GM12891 (cell line): ENCODE measurements at regions not wholly inside any gene's neighbourhood (a gene's known extent, or its start where the extent isn't known, plus 50 kb on each side); places are given as distances from the start of the nearest gene placed in this dataset.

Experiments
- DNase-seq: peaks from one replicate; pipeline ENCODE4 v3.0.0; 2011; ENCODE audit warnings: low spot score; ENCODE audit not compliant: insufficient read length
- FAIRE-seq: peaks from 2 replicates; lab custom pipeline; 2011; peaks lifted over from hg19 to GRCh38; lab: Jason Lieb, UNC
- PAX5 ChIP-seq: IDR thresholded peaks from 2 replicates; pipeline ENCODE4 v1.6.1; 2011; ENCODE audit warnings: low read length, moderate library complexity, mild to moderate bottlenecking; ENCODE audit not compliant: insufficient read depth, severe bottlenecking
- POLR2A ChIP-seq: IDR thresholded peaks from 2 replicates; pipeline ENCODE4 v1.6.1; 2011; ENCODE audit warnings: low read depth, low read length, control low read depth
- POLR2AphosphoS5 ChIP-seq: IDR thresholded peaks from 2 replicates; pipeline ENCODE4 v1.6.1; 2011; ENCODE audit warnings: low read depth, low read length, control low read depth
- POU2F2 ChIP-seq: IDR thresholded peaks from 2 replicates; pipeline ENCODE4 v1.6.1; 2011; ENCODE audit warnings: low read depth, mild to moderate bottlenecking, control low read depth, low read length, moderate library complexity
- SPI1 ChIP-seq: IDR thresholded peaks from 2 replicates; pipeline ENCODE4 v1.6.1; 2011; ENCODE audit warnings: low read depth, low read length, control low read depth
- TAF1 ChIP-seq: IDR thresholded peaks from 2 replicates; pipeline ENCODE4 v1.6.1; 2011; ENCODE audit warnings: low read depth, low read length, control low read depth

DNA sequence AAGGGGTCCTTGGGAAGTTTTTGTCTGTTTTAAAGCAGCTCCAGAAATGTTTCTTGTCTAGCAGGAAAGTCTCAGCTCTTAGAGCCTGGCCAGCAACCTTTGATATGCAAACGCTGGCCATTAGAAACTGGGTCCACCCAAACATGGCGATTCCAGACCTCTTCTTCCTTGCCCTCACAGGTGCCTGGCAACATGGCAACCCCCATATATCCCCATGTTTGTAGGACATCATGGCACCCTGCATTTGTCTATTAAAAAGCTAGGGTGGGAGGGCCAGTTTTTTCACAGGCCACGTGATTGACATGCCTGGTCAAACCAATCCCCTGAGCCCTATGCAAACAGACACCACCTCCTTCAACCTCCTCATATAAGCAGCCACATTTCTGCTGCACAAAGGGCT is 848.7 kb upstream of the FOXG1 start:
- DNase-seq = no peak
- FAIRE-seq = no peak
- TF ChIP-seq POLR2AphosphoS5 (no peak), POU2F2 (no peak), POLR2A (no peak), SPI1 (no peak), PAX5 (no peak), TAF1 (no peak)

DNA sequence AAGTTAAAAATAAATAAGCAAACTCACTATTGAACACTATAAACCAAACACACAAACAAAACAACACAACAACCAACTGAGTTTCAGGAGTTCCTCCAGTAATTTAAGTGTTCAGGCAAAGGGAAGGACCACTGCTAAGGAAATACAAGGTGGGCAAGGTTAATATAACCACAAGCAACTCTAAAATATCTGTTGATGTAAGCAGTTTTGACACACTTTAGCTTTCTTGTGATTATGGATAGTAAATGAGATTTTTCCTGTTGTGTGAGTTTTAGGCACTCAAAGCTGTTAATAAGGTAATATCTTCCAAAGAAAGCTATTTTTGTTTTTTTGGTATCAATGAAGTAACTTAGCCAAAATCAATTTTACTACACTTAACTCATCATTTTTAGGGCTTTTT is 839.1 kb upstream of the FOXG1 start:
- no peak for FAIRE-seq
- DNase-seq = no peak
- TF ChIP-seq SPI1 (no peak), POLR2A (no peak), TAF1 (no peak), POLR2AphosphoS5 (no peak), POU2F2 (no peak), PAX5 (no peak)

DNA sequence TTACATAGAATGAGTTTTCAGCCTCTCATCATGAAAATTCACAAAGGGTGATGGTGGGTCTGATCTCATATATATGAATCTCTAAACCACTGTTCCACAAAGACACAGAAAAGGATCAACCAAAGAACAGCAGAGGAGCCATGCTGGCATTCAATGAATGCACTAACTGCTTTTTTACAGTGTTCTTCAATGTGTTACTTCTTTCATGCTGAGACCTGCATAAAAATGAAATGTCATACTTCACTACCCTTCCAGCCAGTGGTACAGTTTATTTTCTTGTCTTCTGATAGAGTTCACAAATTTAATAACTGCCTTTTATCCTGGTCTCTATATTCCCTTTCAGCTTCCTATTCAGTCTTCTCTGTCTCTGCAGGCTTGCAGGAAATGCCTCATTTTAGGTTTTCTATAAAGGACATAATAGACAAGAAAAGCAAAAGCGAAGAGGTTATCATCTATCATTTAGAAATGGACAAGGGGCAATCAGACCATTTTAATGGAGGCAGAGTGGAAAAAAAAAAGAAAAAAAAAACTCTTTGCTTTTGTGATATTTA is 836.7 kb upstream of the FOXG1 start:
- no peak for DNase-seq
- FAIRE-seq = no peak
- TF ChIP-seq TAF1 (no peak), POLR2A (no peak), SPI1 (no peak), POLR2AphosphoS5 (no peak), POU2F2 (no peak), PAX5 (no peak)

DNA sequence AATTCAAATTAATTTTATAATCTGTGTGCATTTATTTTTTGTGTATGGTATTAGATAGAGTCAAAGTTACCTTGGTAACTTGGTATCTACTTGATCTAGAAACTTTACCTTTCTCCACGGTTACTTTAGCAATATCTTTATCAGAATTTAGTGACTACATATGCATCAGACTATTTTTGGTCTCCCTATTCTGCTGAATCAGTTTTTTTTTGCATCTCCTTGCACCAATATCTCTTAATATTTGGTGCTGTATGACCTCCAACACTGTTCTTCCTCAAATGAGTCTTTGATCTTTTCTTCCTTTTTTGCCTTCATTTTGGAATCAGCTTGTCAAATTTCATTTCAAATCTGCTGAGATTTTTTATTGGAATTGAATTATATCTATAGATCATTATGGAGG is 828.2 kb upstream of the FOXG1 start:
- no peak for TF ChIP-seq TAF1
- no peak for TF ChIP-seq POLR2A
- no peak for TF ChIP-seq SPI1
- no peak for TF ChIP-seq PAX5
- TF ChIP-seq POU2F2 = no peak
- TF ChIP-seq POLR2AphosphoS5 = no peak
- DNase-seq = no peak
- no peak for FAIRE-seq

DNA sequence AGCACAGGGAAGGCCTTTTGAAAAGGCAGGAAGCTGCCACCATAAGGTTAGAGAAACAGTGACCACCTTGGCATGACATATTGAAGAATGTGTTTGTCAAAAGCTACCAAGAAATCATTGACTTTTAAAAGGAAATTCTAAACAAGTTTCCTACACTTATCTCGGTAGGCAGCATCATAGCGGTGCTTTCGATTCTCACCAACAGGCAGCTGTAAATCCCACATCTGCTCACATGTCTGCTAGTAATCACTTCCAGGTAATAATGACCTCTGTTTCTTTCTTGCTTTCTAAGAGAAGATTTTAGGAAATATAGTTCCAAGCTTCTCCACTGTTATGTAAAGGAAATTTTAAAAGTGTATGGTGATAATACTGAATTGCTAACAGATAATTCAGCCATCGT is 821.1 kb upstream of the FOXG1 start:
- DNase-seq = no peak
- TF ChIP-seq TAF1 = no peak
- no peak for TF ChIP-seq POLR2A
- no peak for TF ChIP-seq POU2F2
- TF ChIP-seq PAX5 = no peak
- no peak for TF ChIP-seq SPI1
- TF ChIP-seq POLR2AphosphoS5 = no peak
- FAIRE-seq = no peak

DNA sequence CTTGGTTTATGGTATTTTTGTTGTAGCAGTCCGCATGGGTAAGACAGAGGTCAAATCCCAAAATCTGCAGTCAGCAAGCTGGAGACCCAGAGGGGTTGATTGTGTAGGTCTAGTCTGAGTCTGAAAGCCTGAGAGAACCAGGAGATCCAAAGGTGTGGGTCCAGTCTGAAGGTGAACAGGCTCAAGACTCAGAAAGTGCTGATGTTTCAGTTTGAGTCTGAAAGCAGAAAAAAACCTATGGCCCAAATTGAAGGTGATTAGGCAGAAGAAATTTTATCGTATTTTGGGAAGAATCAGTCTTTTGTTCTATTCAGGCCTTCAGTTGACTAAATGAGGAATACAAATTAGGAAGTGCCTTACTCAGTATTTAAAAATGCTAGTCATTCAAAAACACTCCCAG is 807.8 kb upstream of the FOXG1 start:
- no peak for TF ChIP-seq PAX5
- no peak for TF ChIP-seq POLR2A
- no peak for TF ChIP-seq SPI1
- TF ChIP-seq POLR2AphosphoS5 = no peak
- no peak for TF ChIP-seq POU2F2
- TF ChIP-seq TAF1 = no peak
- FAIRE-seq (no peak), DNase-seq (no peak)

DNA sequence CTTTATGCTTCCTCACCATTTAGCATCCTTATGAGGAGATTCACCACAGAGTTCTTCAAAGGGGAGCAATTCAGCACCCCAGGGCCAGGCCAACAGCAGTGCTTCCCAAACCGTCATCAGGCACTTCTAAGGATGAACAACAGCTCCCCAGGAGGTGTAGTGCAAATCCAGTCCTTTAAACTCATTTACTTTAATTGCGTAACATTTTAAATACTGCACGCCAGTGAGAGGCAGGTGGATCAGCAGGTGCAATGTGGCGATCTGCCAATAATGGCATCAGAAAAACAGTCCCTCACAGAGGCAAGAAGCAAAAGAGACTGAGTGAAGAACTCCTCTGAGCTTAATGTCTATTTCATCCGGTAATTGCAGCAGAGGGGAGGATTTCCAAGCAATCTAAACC is 770.9 kb upstream of the FOXG1 start:
- DNase-seq (no peak), FAIRE-seq (no peak)
- no peak for TF ChIP-seq PAX5
- no peak for TF ChIP-seq POLR2AphosphoS5
- no peak for TF ChIP-seq SPI1
- TF ChIP-seq POU2F2 = no peak
- no peak for TF ChIP-seq TAF1

DNA sequence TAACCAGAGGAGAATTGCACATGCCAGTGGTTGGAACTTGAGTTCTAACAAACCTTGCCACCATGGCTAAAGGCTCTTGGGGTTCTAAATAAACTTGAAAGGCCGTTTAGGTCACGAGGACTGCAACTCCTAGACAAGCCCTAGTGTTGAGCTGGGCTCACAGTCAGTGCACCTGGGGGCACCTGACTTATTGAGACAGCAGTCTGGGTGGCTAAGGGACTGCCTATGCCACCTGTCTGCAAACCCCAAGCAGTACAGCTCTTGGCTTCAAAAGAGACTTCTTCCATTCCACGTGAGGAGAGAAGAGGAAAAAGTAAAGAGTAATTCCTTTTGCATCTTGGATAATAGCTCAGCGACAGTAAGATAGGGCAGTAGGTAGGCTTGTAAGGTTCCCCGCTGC is 765.6 kb upstream of the FOXG1 start:
- no peak for FAIRE-seq
- DNase-seq = no peak
- TF ChIP-seq POLR2A (no peak), SPI1 (no peak), TAF1 (no peak), PAX5 (no peak), POU2F2 (no peak), POLR2AphosphoS5 (no peak)

DNA sequence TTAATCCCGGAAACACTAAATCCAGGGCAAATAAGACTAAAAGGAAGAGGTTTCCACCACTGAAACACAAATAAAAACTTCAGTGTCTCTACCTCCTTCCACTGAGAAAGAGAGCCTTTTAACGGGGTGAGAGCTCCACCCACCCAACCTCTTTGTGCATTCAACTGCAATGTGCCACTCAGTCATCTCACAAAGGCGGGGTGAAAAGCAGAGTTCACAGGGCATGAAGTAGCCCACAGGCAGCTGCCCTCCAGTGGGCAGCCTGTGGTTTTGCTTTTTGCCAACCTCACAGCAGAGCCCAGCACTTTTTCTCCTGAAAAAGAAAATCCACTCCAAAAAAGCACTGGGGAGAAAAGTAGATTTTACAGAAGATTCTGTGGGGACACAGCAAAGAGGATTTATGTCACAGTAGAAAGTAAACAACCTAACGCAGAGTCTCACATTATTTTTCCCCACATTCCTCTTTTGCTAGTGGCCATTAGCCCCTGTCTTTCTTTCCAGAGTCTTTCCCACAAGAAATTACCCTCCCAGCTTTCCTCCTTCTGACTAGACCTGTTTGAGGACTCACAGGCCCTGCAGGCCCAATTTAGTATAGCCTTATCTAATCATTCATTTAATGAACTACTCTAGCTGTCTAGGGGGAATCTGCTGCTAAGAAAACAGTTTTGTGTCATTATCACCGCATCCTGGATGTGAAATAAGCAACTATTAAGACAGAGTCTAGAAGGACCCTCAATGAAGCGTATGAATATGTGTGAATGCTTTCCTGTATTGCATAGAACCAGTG is 753.8 kb upstream of the FOXG1 start:
- FAIRE-seq = no peak
- DNase-seq = no peak
- TF ChIP-seq POLR2AphosphoS5 (no peak), TAF1 (no peak), SPI1 (no peak), PAX5 (no peak), POLR2A (no peak), POU2F2 (no peak)
